GM18873 (cell line): ENCODE measurements at regions not wholly inside any gene's neighbourhood (a gene's known extent, or its start where the extent isn't known, plus 50 kb on each side); places are given as distances from the start of the nearest gene placed in this dataset.
"Not testable (repeated sequence)": the region's sequence is repeated elsewhere in the genome, so short reads cannot be mapped to it uniquely, and the experiment has no call there.

Source experiments
- ATAC-seq: cut with Tn5 transposase; IDR thresholded peaks from one replicate; pipeline ENCODE4 v1.9.1; 2021; ENCODE audit warnings: mild to moderate bottlenecking, moderate library complexity, moderate number of reproducible peaks; ENCODE audit not compliant: unreplicated experiment, low FRiP score

- no peak for ATAC-seq
Observed at GRCh38 chr6:50992704-50993625, 174.3 kb downstream of the TFAP2B start.

GRCh38 chr6:50993941-50994720 is 175.5 kb downstream of the TFAP2B start:
- no peak for ATAC-seq

- ATAC-seq: no peak
Observed at GRCh38 chr6:50995036-50995435, 176.4 kb downstream of the TFAP2B start.

- no peak for ATAC-seq
Observed at GRCh38 chr6:50998905-50999304, 180.2 kb downstream of the TFAP2B start.

- no peak for ATAC-seq
Observed at GRCh38 chr6:51001399-51001798, 182.7 kb downstream of the TFAP2B start.

- no peak for ATAC-seq
Observed at GRCh38 chr6:51004380-51004779, 185.7 kb downstream of the TFAP2B start.

GRCh38 chr6:51005779-51006178 is 187.1 kb downstream of the TFAP2B start:
- ATAC-seq: no peak

- ATAC-seq: no peak
Observed at GRCh38 chr6:51007237-51007636, 188.6 kb downstream of the TFAP2B start.

- ATAC-seq: not testable (repeated sequence)
Observed at GRCh38 chr6:51008693-51009092, 190.0 kb downstream of the TFAP2B start.

GRCh38 chr6:51013376-51013775 is 194.7 kb downstream of the TFAP2B start:
- ATAC-seq: no peak

- ATAC-seq: no peak
Observed at GRCh38 chr6:51015394-51015793, 196.7 kb downstream of the TFAP2B start.

GRCh38 chr6:51016489-51016888 is 197.8 kb downstream of the TFAP2B start:
- no peak for ATAC-seq

GRCh38 chr6:51019806-51020205 is 201.1 kb downstream of the TFAP2B start:
- no peak for ATAC-seq

GRCh38 chr6:51021171-51021570 is 202.5 kb downstream of the TFAP2B start:
- ATAC-seq: no peak

- ATAC-seq: no peak
Observed at GRCh38 chr6:51024126-51024525, 205.5 kb downstream of the TFAP2B start.

GRCh38 chr6:51025082-51025777 is 206.6 kb downstream of the TFAP2B start:
- ATAC-seq: no peak

GRCh38 chr6:51027283-51028065 is 208.8 kb downstream of the TFAP2B start:
- no peak for ATAC-seq

- ATAC-seq: no peak
Observed at GRCh38 chr6:51028276-51028675, 209.6 kb downstream of the TFAP2B start.

GRCh38 chr6:51029561-51029960 is 210.9 kb downstream of the TFAP2B start:
- ATAC-seq: no peak

- no peak for ATAC-seq
Observed at GRCh38 chr6:51045548-51045947, 226.9 kb downstream of the TFAP2B start.
